HG03558 (cell line): ENCODE measurements at regions not wholly inside any gene's neighbourhood (a gene's known extent, or its start where the extent isn't known, plus 50 kb on each side); places are given as distances from the start of the nearest gene placed in this dataset.

Experiments
- ATAC-seq: cut with Tn5 transposase; IDR thresholded peaks from one replicate; pipeline ENCODE4 v1.9.1; 2021; ENCODE audit warnings: moderate number of reproducible peaks; ENCODE audit not compliant: unreplicated experiment; ENCODE audit errors: extremely low read depth

DNA sequence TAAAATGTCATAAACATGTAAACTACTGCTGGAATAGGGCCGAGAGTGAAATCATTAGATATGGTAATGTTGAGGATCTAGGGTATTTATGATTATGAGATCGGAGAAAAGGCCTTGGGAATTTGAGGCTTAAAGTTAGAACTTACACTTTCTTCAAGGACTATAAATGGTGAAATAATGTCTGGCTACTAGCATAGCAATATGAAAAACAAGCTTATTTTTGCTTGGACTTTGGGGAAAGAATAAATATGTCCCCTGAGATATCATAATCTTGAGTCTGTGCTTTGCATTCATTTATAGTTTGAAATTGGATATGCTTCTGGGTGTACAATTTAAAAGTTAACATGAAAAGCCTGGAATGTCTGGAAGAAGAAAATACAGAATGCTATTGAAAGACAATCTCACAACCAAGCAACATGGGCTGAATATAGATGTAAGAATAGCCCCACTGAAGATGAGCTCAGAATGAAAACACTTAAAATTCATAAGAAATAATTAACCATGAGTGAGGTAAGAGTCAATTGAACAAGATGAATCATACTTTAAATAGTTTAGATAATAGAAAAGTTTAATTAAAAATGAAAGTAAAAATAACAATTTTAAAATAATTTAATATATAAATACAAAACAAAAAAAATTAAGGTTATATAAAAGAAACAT lies 1555.4 kb upstream of the MIR17HG start:
- ATAC-seq: no peak

DNA sequence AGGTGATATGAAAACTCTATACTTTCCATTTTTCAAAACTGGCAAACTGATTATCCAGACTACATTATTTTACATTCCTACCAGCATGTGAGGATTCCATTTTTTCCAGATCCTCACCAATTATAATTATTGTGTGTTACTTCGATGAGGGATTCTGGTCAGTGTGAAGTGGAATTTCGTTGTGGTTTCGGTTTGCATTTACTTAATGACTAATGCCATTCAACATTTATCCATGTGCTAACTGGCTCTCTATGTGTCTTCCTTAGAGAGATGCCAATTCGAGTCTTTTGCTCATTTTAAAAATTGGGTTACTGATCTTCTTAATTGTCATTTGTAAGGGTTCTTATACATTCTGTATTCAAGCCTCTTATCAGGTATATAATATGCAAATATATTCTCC lies 1551.3 kb upstream of the MIR17HG start:
- ATAC-seq: no peak

DNA sequence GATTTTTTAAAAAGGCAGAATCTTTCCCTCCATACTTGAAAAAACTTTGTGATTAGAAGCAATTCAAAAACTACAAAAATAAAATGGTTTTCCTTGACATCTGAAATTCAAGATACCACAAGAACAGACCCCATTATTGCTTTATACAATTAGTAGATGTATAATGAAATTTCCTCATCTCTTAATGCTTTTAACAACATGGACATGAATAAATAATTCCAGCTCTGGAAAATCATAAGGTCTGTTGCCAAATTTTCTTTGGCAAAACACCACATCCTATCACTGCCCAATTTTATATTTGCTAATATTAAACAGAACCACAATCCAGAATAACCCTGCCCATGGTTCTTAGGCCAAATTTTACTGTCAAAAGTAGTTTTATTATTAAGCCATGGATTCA lies 1543.6 kb upstream of the MIR17HG start:
- no peak for ATAC-seq

DNA sequence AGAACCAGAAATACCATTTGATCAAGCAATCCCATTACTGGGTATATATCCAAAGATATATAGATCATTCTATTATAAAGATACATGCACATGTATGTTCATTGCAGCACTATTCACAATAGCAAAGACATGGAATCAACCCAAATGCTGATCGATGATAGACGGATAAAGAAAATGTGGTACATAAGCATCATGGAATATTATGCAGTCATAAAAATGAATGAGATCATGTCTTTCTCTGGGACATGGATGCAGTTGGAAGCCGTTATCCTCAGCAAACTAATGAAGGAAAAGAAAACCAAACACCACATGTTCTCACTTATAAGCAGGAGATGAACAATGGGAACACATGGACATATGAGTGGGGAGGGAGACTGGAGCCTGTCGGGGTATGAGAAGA lies 1540.9 kb upstream of the MIR17HG start:
- no peak for ATAC-seq

DNA sequence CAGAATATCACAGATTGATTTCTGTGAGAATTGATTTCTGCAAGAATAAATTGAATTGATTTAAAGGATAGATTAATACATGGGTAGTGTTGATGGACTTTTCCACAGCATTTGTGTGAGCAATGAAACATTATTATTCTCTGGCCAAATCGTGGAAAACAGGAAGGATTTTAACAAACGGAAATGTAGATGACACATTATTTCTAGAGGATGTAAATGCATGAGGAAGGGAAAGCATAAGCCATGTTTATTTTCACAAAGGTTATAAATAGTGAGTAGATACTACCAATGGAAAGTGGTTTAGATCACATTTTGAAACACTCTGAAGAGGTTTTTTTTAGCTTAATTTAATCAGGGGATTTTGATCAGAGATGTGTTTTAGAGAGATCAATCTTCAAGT lies 1534.6 kb upstream of the MIR17HG start:
- ATAC-seq: no peak

DNA sequence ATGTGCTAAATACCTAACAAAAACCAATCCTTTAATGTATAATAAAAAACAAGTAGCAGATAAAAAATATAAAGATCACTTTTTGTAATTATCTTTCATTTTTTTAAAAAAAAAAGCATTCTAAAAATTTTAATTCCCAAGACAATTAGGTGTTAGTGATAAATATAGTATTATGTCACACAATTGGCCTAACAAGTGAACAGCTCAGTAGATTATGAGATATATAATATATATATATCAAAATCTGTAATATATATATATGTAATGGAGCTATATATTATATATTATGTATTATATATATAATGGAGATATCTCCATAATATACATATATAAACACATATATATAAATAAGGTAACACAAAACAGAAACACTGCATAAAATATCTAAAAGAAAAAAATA lies 1531.1 kb upstream of the MIR17HG start:
- no peak for ATAC-seq

DNA sequence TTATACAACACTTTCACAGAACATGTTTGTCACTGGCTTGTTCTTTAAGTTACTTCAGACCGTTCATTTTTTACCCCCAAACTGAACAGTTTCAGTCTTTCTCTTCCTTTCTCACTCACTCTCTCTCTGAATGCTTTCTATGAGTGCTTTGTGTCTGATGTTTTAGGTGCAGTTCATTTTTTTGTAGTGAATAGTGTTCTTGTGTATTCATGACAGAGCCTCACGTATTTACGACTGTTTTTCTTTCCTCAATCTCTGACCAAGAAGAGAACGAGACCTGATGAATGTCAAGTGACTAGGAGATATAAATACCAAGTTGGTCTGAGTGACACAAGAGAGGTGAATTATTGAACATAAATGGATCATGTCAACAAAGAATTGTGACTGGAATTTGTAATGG lies 1525.0 kb upstream of the MIR17HG start:
- ATAC-seq: no peak

DNA sequence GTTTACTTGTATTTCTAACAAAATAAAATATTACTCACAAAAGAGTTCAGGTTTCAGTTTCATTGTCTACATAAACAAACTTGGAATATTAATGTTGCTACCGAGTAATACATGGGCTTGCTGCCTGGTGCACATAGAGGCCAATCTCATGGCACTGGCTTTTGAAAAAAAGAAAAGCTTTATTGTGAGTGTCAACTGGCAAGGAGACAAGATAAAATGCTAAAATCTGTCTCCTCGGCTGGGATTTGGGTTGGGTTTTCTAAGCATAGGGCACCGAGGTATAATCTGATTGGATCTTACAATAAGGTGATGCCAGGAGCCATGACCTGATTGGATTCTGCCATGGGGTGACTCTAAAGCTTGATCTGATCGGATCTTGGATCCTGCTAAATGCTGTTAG lies 1519.9 kb upstream of the MIR17HG start:
- no peak for ATAC-seq

DNA sequence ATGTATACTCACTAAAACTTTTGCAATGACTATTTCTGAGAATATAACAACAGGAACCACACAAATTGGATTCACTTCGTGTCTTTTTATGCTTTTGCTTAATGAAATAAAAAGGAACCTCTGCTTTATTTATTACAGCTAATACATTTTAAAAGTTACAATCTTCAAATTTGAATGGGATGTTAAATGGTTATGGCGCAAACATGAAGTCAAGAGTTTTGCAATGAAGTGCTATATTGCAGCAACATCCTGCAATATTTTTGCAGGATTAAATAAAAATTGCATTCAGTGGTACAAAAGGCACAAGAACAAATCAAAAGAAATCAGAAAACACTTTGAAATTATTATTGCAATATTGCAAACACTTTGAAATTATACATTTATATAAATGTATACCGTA lies 1519.0 kb upstream of the MIR17HG start:
- ATAC-seq: no peak

DNA sequence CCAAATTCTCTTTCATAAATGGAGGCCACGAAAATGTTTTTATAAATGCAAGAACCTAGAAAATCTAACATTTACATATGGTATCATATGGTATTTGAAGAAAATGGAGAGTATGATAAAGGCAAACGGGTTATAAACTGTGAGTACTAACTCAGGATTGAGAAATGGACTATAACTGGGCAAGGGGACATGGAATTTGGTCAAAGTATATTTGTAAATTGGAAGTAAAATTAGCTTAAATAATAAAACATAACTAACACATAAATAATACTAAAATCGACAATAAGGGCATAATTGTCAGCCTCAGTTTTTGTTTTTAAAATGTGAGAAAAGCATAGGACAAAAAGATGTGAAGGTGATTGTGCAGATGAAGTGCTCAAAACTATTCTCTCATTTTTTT lies 1516.3 kb upstream of the MIR17HG start:
- no peak for ATAC-seq

DNA sequence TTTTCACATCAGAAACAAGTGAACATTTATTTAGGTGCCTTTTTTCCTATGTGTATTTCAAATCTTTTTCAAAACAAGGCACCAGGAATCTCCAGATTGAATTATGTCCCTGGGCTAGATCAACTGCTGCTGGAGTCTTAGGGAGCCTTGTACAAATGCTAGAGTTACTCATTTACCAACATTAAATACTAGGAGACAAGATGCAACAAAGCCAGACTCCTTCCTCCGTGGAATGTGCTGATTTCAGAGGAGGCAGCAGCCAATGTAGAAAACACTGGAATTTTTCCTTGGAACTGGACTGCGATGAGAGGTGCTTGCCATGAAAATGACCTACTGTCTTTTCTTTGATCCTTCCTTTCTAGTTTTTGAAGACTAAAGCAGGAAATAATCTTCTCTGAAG lies 1514.7 kb upstream of the MIR17HG start:
- no peak for ATAC-seq

DNA sequence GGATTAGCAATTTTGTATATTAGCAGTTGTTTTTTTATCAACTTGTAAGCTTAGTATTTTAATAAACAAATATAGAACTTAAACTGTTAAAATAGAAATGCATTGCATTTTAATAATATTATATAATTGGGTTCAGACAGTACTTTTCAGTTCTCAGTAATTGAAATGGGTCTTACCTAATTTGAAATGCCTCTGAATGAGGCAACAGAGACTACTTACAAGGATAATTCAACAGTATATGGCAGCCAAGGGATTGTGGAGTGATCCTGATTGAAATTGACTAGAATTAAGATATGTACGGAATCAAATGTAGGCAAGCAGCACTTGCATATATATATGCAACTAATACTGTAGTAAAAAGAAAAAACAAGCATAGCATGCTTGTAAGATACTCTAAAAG lies 1503.9 kb upstream of the MIR17HG start:
- no peak for ATAC-seq

DNA sequence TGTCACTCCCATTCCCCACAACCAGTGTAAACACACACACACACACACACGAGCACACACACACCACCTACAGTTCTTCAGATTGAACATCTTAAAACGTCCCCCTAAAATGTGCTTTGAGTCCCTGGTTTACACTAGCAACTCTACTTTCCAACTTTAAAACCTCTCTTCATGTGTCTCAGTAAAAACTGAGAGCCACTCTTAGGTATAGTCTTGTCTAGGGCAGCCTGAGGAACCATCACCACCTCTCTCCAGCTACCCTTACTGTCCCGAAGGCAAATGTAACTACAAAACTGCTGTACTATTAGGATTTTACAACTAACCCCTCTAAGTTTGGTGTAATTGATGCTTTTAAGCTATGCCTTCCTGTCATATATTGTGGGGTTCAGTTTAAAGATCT lies 1501.6 kb upstream of the MIR17HG start:
- no peak for ATAC-seq

DNA sequence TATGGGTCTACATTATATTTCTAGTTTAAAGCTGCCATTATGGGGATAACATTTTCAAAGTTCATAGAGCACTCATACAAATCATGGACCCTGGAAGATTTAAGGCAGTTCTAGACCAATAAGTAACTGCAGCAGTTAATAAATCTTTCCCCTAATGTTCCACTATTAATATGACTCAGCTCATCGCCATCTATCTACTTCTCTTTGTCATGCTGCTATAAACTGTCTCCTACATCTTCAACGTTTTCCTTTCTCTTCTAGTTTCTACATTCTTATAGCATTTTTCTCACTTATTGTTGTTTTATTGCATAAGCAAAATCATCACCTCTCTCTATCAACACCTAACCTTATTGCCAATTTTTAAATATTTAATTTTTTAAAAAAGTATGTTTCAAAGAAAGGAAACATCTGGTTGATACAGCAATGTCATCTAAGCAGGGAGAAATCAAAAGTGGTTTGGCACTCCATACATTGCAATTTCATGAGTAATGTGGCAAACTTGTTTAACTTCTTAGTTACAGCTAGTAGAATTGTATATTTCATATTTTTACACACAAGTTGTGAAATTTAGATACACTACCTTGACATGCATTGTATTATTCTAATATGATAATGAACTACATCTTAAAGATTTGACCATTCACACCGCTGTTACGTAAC lies 1500.4 kb upstream of the MIR17HG start:
- ATAC-seq: no peak

DNA sequence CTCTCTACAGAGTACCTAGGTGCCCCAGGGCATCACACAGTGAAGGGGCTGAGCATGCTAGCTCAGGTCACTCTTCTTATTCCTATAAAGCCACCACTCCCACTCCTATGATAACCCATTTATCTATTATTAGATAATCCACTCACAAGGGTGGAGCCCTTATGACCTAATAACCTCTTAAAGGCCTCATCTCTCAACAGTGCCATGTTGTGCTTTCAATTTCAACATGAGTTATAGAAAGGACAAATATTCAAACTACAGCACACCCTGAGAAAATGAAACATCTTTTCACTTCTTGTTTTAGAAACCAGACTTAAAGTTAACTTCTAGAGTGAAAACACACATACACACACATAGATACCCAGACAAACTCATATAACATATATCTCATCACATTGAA lies 1494.9 kb upstream of the MIR17HG start:
- no peak for ATAC-seq

DNA sequence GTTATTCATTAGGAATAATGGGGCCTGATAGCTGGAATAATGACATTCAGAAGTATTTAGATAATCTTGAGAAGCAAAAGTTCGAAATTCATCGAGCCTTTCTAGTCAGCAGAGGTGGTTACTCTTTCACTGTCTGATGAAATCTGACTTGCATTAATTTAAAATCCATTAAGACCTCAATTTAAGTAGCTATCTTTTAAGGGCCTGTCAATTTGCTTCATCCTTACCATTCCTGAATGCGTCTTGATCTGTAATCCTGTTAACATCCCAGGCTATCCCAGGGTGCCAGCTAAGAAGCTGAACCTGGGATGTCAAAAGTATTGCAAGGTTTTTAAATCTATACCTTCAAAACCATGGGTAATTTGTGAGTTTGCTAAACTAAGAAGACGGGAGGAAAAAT lies 1491.0 kb upstream of the MIR17HG start:
- ATAC-seq: no peak

DNA sequence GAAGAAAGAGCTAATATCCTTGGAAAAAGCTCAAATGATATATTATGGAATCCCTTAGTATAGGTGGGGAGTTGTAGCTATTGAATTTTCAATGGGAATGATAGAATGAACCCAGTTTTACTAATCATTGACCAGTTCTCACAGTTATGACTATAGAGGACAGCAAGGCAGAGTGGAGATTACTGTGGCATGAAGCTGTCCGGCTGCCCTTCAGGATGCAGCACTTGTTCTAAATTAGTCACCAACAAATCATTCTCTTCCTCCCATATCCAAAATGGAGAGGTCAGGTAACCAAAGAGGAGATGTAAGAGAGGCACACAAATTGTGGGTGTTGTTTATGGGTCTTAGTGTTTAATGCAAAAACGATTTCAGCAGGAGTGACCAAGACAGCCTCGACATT lies 1490.0 kb upstream of the MIR17HG start:
- ATAC-seq: no peak

DNA sequence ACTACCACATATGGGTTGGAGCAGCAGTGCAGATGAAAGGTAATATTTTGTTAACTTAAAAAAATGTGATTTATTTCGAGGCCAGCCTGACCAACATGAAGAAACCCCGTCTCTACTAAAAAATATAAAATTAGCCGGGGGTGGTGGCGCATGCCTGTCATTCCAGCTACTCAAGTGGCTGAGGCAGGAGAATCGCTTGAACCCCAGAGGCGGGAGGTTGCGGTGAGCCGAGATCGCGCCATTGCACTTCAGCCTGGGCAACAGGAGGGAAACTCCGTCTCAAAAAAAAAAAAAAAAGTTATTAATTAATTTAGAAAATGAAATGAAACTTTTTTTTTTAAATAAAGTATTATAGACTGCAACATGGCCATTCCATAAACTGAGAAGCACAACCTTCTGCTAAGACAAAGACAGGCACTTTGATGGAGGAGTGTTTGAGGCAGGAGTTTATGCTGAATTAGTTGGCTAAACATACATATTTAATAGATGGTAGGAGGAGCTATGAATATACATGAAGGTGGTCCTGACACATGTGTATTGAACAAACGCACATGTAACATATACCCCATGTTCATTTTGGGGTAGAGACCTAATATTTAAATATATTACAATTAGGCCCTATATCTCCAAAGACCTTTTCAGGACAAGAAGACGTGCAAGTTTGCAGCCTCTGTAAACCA lies 1485.3 kb upstream of the MIR17HG start:
- ATAC-seq: no peak

DNA sequence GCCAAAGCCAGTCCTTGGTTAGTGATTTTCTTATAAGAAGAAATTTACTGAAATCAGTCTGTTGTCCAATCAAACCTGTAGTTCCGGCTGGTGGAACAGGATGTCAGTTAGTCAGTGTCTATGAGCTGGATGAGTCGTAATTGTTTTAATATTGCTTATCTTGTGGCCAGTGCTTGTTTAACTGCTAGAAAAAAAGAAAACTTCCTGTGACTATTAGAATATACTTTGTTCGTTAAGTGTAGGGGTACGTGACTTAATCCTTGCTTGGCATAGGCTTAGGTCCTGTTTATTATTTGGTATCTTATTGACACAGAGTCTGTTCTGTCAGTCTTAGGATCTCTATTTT lies 1484.8 kb upstream of the MIR17HG start:
- no peak for ATAC-seq

DNA sequence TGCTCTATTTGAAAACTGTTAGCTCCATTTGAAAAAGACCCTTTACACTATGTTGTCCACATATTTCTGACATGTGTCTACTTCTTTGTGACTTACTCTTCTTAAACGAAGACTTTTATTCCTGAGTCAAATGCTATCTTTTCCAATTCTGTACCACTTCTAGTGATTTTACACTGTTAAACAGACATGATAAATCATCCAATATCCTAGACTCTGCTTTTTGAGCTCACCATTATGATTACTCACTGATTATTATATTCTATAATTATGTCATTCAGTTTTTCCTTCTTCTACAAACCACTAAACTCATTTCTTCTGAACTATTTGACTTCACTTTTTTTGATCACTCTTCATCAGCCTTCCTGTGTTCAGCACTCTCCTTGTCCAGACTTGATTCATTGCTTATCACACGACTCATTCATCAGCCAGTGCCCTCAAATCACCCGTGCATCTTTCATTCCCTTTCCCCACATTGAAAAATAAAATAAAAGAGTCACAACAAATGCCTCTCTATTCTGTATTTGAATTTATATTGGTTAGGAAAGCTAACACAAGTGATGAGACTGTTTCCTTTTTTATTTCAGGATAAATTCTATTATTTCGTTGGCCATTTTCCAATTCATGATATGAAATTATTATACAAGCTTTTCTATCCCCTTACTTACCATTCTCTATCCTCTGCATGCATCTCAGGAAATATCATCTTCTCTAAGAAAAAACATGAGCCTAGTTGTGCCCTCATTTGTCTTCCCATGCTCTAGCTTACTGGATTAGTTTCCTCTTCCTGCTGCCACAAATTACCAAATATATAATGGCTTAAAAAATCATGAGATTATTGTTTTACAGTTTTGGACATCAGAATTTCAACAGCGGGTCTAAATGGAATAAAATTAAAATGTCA lies 1482.1 kb upstream of the MIR17HG start:
- ATAC-seq: no peak

DNA sequence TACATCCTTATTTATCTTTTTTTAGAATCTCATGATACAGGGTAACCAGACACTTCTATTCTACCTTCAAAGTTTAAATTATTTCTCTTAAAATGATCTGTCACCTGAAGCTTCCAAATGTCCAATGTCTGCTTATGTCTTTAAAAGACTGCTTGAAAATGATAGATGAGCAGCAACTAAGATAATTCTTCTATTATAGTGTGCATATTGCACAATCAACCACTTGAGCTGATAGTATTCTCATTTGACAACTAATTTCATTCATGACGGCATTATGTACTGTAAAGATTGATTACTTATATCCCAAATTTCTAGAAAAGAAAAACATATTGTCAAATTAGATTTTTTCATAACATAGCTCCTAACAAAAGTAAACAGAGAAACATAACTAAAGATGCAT lies 1478.2 kb upstream of the MIR17HG start:
- no peak for ATAC-seq
